ENCODE measurements at regions not wholly inside any gene's neighbourhood (a gene's known extent, or its start where the extent isn't known, plus 50 kb on each side); places are given as distances from the start of the nearest gene placed in this dataset.
"Not testable (repeated sequence)": the region's sequence is repeated elsewhere in the genome, so short reads cannot be mapped to it uniquely, and the experiment has no call there.

- ChIA-PET POLR2A (ENCODE audit: low non-redundant PET) (no interaction called here), CTCF (no interaction called here)
- Histone ChIP-seq H3K4me1 (ENCODE audit: insufficient read depth, low read length, poor library complexity, severe bottlenecking) (no peaks in the 10 kb centered on the region), H3K36me3 (ENCODE audit: insufficient read depth, low read length, poor library complexity, severe bottlenecking) (no peaks in the 10 kb centered on the region), H3K4me3 (ENCODE audit: low read depth, low read length, poor library complexity, severe bottlenecking) (no peak overlapping the region), H3K9me3 (ENCODE audit: low read depth, low read length, poor library complexity, severe bottlenecking) (peaks cover 6% of the 10 kb centered on the region), H3K27ac (ENCODE audit: low read depth, low read length, poor library complexity, severe bottlenecking) (no peak overlapping the region), H3K27me3 (replicated peaks; ENCODE audit: insufficient read depth, low read depth, low read length, poor library complexity) (no peaks in the 10 kb centered on the region)
- TF ChIP-seq EZH2 (IDR thresholded peaks at IDR 0.05; ENCODE audit: borderline replicate concordance, low read depth, low read length, poor library complexity, severe bottlenecking) (no peak), CTCF (conservative IDR thresholded peaks at IDR 0.05; ENCODE audit: low read depth, low read length) (no peak)
- intact Hi-C loops (cut with micrococcal nuclease; ENCODE audit: unreplicated experiment), result no loop called here
- no peak for DNase-seq (ENCODE audit: low spot score)
- no TSS peak for BruUV-seq (replicated peaks)
Observed at GRCh38 chr4:33111117-33111516, 2390.9 kb downstream of the PCDH7 start.

- no peak for DNase-seq (ENCODE audit: low spot score)
- H3K27ac ChIP-seq (ENCODE audit: low read depth, low read length, poor library complexity, severe bottlenecking), result no peak overlapping the region
- H3K27me3 ChIP-seq (replicated peaks; ENCODE audit: insufficient read depth, low read depth, low read length, poor library complexity), result no peaks in the 10 kb centered on the region
- intact Hi-C loops (cut with micrococcal nuclease; ENCODE audit: unreplicated experiment), result no loop called here
- H3K4me3 ChIP-seq (ENCODE audit: low read depth, low read length, poor library complexity, severe bottlenecking), result no peak overlapping the region
- ChIA-PET POLR2A (ENCODE audit: low non-redundant PET) (no interaction called here), CTCF (no interaction called here)
- no peaks in the 10 kb centered on the region for H3K36me3 ChIP-seq (ENCODE audit: insufficient read depth, low read length, poor library complexity, severe bottlenecking)
- no peaks in the 10 kb centered on the region for H3K4me1 ChIP-seq (ENCODE audit: insufficient read depth, low read length, poor library complexity, severe bottlenecking)
- H3K9me3 ChIP-seq (ENCODE audit: low read depth, low read length, poor library complexity, severe bottlenecking), result peaks cover 6% of the 10 kb centered on the region
- BruUV-seq (replicated peaks), result no TSS peak
- no peak for TF ChIP-seq CTCF (conservative IDR thresholded peaks at IDR 0.05; ENCODE audit: low read depth, low read length)
- TF ChIP-seq EZH2 (IDR thresholded peaks at IDR 0.05; ENCODE audit: borderline replicate concordance, low read depth, low read length, poor library complexity, severe bottlenecking), result no peak
Observed at GRCh38 chr4:33116871-33117270, 2396.7 kb downstream of the PCDH7 start.

GRCh38 chr4:33126002-33126401 is 2405.8 kb downstream of the PCDH7 start:
- H3K9me3 ChIP-seq (ENCODE audit: low read depth, low read length, poor library complexity, severe bottlenecking), result no peaks in the 10 kb centered on the region
- intact Hi-C loops (cut with micrococcal nuclease; ENCODE audit: unreplicated experiment), result no loop called here
- no peaks in the 10 kb centered on the region for H3K36me3 ChIP-seq (ENCODE audit: insufficient read depth, low read length, poor library complexity, severe bottlenecking)
- H3K4me1 ChIP-seq (ENCODE audit: insufficient read depth, low read length, poor library complexity, severe bottlenecking), result no peaks in the 10 kb centered on the region
- H3K27ac ChIP-seq (ENCODE audit: low read depth, low read length, poor library complexity, severe bottlenecking), result no peak overlapping the region
- ChIA-PET CTCF (no interaction called here), POLR2A (ENCODE audit: low non-redundant PET) (no interaction called here)
- no peak overlapping the region for H3K4me3 ChIP-seq (ENCODE audit: low read depth, low read length, poor library complexity, severe bottlenecking)
- no peak for DNase-seq (ENCODE audit: low spot score)
- TF ChIP-seq EZH2 (IDR thresholded peaks at IDR 0.05; ENCODE audit: borderline replicate concordance, low read depth, low read length, poor library complexity, severe bottlenecking) (no peak), CTCF (conservative IDR thresholded peaks at IDR 0.05; ENCODE audit: low read depth, low read length) (no peak)
- no TSS peak for BruUV-seq (replicated peaks)
- no peaks in the 10 kb centered on the region for H3K27me3 ChIP-seq (replicated peaks; ENCODE audit: insufficient read depth, low read depth, low read length, poor library complexity)

- BruUV-seq (replicated peaks); H3K9me3 ChIP-seq (ENCODE audit: low read depth, low read length, poor library complexity, severe bottlenecking); H3K36me3 ChIP-seq (ENCODE audit: insufficient read depth, low read length, poor library complexity, severe bottlenecking); H3K4me1 ChIP-seq (ENCODE audit: insufficient read depth, low read length, poor library complexity, severe bottlenecking); intact Hi-C loops (cut with micrococcal nuclease; ENCODE audit: unreplicated experiment); H3K4me3 ChIP-seq (ENCODE audit: low read depth, low read length, poor library complexity, severe bottlenecking); POLR2A ChIA-PET (ENCODE audit: low non-redundant PET); CTCF ChIA-PET; H3K27me3 ChIP-seq (replicated peaks; ENCODE audit: insufficient read depth, low read depth, low read length, poor library complexity); H3K27ac ChIP-seq (ENCODE audit: low read depth, low read length, poor library complexity, severe bottlenecking); DNase-seq (ENCODE audit: low spot score): not testable (repeated sequence)
Observed at GRCh38 chr4:33130662-33131061, 2410.5 kb downstream of the PCDH7 start.
